A549 (cell line): ENCODE measurements at regions not wholly inside any gene's neighbourhood (a gene's known extent, or its start where the extent isn't known, plus 50 kb on each side); places are given as distances from the start of the nearest gene placed in this dataset.

ENCODE experiments used
- ATAC-seq, 2 experiments: fragments of 200-7000 bp in 1 of 2; fragments of >200 bp in 1 of 2; cut with Nextera tagmentation in 1 of 2; cut with Tn5 transposase in 1 of 2; 3 replicates each; pipeline versions ENCODE4 v1.8.0 to v1.9.1; 2018 to 2020; ENCODE audit warnings: mild to moderate bottlenecking in 1 of 2, moderate library complexity in 1 of 2
- CTCF ChIA-PET: fragments of 300-600 bp; sonication (Branson Sonifier 250); formaldehyde crosslinking; extraction: SDS; loops from one replicate; lab custom pipeline; 2021; ENCODE audit warnings: antibody characterized with exemption, inconsistent platforms; lab: Yijun Ruan, JAX
- POLR2A ChIA-PET: fragments of 350-600 bp; formaldehyde crosslinking; extraction: SDS; loops from one replicate; lab custom pipeline; 2021; ENCODE audit warnings: antibody characterized with exemption, inconsistent platforms; lab: Yijun Ruan, JAX
- DNase-seq, 2 experiments: peaks; one replicate each; pipeline versions ENCODE4 v3.0.0 to v3.0.0-alpha.2; 2011 to 2016; ENCODE audit warnings: low read depth in 1 of 2, low spot score in 1 of 2
- FAIRE-seq: peaks from 2 replicates; lab custom pipeline; 2011; peaks lifted over from hg19 to GRCh38; lab: Jason Lieb, UNC
- H3K27ac ChIP-seq, 2 experiments: fragments of >200 bp; sonication (Bioruptor Twin); formaldehyde crosslinking; 3 replicates each; pipeline ENCODE4 v1.5.1; 2016 to 2017
- H3K4me1 ChIP-seq: fragments of >200 bp; sonication (Bioruptor Twin); formaldehyde crosslinking; 3 replicates; pipeline ENCODE4 v1.6.1; 2016
- H3K4me2 ChIP-seq: fragments of >200 bp; sonication (Bioruptor Twin); formaldehyde crosslinking; 3 replicates; pipeline ENCODE4 v1.6.1; 2016
- H3K4me3 ChIP-seq: fragments of >200 bp; sonication (Bioruptor Twin); formaldehyde crosslinking; 3 replicates; pipeline ENCODE4 v1.5.1; 2016
- H3K9me3 ChIP-seq: fragments of >200 bp; sonication (Bioruptor Twin); formaldehyde crosslinking; 3 replicates; pipeline ENCODE4 v1.6.1; 2016
- ATOH8 ChIP-seq: fragments of 250-450 bp; sonication (Bioruptor Pico); IDR thresholded peaks from 2 replicates; pipeline ENCODE4 v1.5.0; 2020; ENCODE audit warnings: low read depth, mild to moderate bottlenecking, moderate library complexity
- BCL3 ChIP-seq: fragments of >200 bp; sonication (Bioruptor Twin); formaldehyde crosslinking; IDR thresholded peaks from 3 replicates; pipeline ENCODE4 v1.6.1; 2016
- CTCF ChIP-seq: fragments of >200 bp; sonication (Bioruptor Twin); formaldehyde crosslinking; IDR thresholded peaks from 3 replicates; pipeline ENCODE4 v1.5.1; 2016
- EHMT2 ChIP-seq: fragments of 200-600 bp; sonication (generic); IDR thresholded peaks from 2 replicates; pipeline ENCODE4 v1.6.1; 2016; ENCODE audit warnings: antibody characterized with exemption, low read depth, mild to moderate bottlenecking, moderate library complexity
- ELK1 ChIP-seq: fragments of 150-350 bp; IDR thresholded peaks from 2 replicates; pipeline ENCODE4 v1.6.1; 2014; ENCODE audit warnings: low read depth, mild to moderate bottlenecking, low read length
- ESRRA ChIP-seq: fragments of 150-350 bp; IDR thresholded peaks from 2 replicates; pipeline ENCODE4 v1.6.1; 2014; ENCODE audit warnings: mild to moderate bottlenecking, low read length, borderline replicate concordance
- FOSL2 ChIP-seq, 2 experiments: fragments of 450-650 bp in 1 of 2; fragments of >200 bp in 1 of 2; sonication (Bioruptor Twin) in 1 of 2; formaldehyde crosslinking; IDR thresholded peaks; 2 replicates each; pipeline versions ENCODE4 v1.5.0 to v1.6.1; 2016 to 2020; ENCODE audit warnings: mild to moderate bottlenecking in 1 of 2, moderate library complexity in 1 of 2
- GATA3 ChIP-seq: IDR thresholded peaks from 2 replicates; pipeline ENCODE4 v1.6.1; 2012; ENCODE audit warnings: borderline replicate concordance
- HMGXB4 ChIP-seq: fragments of 250-450 bp; sonication (Bioruptor Pico); IDR thresholded peaks from 2 replicates; pipeline ENCODE4 v1.5.0; 2021; ENCODE audit warnings: mild to moderate bottlenecking, moderate library complexity, borderline replicate concordance
- HOXB13 ChIP-seq: fragments of 250-450 bp; sonication (Bioruptor Pico); IDR thresholded peaks from 2 replicates; pipeline ENCODE4 v1.5.0; 2020; ENCODE audit warnings: low read depth, mild to moderate bottlenecking, moderate library complexity
- HOXB5 ChIP-seq: fragments of 250-450 bp; sonication (Bioruptor Pico); IDR thresholded peaks from 2 replicates; pipeline ENCODE4 v1.5.0; 2020; ENCODE audit warnings: mild to moderate bottlenecking, moderate library complexity
- JUN ChIP-seq, 2 experiments: fragments of >200 bp; sonication (Bioruptor Twin); formaldehyde crosslinking; IDR thresholded peaks; 2 replicates in 1 of 2; 3 replicates in 1 of 2; pipeline ENCODE4 v1.6.1; 2016 to 2017
- MAX ChIP-seq: IDR thresholded peaks from 2 replicates; pipeline ENCODE4 v1.6.1; 2012
- MAZ ChIP-seq: fragments of 150-350 bp; IDR thresholded peaks from 2 replicates; pipeline ENCODE4 v1.6.1; 2014; ENCODE audit warnings: antibody characterized with exemption, low read depth, low read length, borderline replicate concordance
- PHF8 ChIP-seq: fragments of 200-600 bp; sonication (generic); IDR thresholded peaks from 2 replicates; pipeline ENCODE4 v1.6.1; 2016; ENCODE audit warnings: low read depth, mild to moderate bottlenecking, antibody characterized with exemption, moderate library complexity, borderline replicate concordance
- POLR2AphosphoS2 ChIP-seq: conservative IDR thresholded peaks from 2 replicates; pipeline ENCODE4 v1.6.1; 2012; ENCODE audit warnings: low read length, improper control_type of control experiment, inconsistent platforms
- RAD21 ChIP-seq, 2 experiments: fragments of >200 bp in 1 of 2; sonication (Bioruptor Twin) in 1 of 2; formaldehyde crosslinking in 1 of 2; IDR thresholded peaks in 1 of 2; conservative IDR thresholded peaks in 1 of 2; 2 replicates in 1 of 2; 3 replicates in 1 of 2; pipeline ENCODE4 v1.6.1; 2012 to 2018; ENCODE audit warnings: inconsistent platforms in 1 of 2
- RNF2 ChIP-seq: fragments of 200-600 bp; sonication (generic); IDR thresholded peaks from 2 replicates; pipeline ENCODE4 v1.6.1; 2016; ENCODE audit warnings: low read depth, mild to moderate bottlenecking, antibody characterized with exemption, moderate library complexity, borderline replicate concordance
- SMC3 ChIP-seq: fragments of >200 bp; sonication (Bioruptor Twin); formaldehyde crosslinking; IDR thresholded peaks from 3 replicates; pipeline ENCODE4 v1.6.1; 2018; ENCODE audit warnings: inconsistent platforms
- TFCP2L1 ChIP-seq: fragments of 250-450 bp; sonication (Bioruptor Pico); IDR thresholded peaks from 2 replicates; pipeline ENCODE4 v1.5.0; 2021; ENCODE audit warnings: mild to moderate bottlenecking
- WGBS: methylation state at CpG from one replicate; pipeline ENCODE4 v1.1.6; 2017; ENCODE audit errors: missing lambda C conversion rate; 5-methylcytosine and 5-hydroxymethylcytosine counted together

GRCh38 chr12:91252341-91252740 lies 69.7 kb upstream of the DCN start:
- TF ChIP-seq JUN (IDR thresholded peaks at IDR 0.05) (no peak), ESRRA (no peak), PHF8 (no peak), MAX (no peak), CTCF (no peak), ELK1 (no peak), HMGXB4 (CRISPR knock-in tag) (no peak), RAD21 (conservative IDR thresholded peaks at IDR 0.05 in 1 of 2, IDR thresholded peaks at IDR 0.05 in 1 of 2) (no peak), BCL3 (no peak), FOSL2 (IDR thresholded peaks at IDR 0.05) (no peak), FOSL2 (CRISPR knock-in tag; IDR thresholded peaks at IDR 0.05) (no peak), MAZ (no peak), POLR2AphosphoS2 (no peak), EHMT2 (no peak), TFCP2L1 (CRISPR knock-in tag) (no peak), ATOH8 (CRISPR knock-in tag) (no peak), HOXB5 (no peak), GATA3 (no peak), SMC3 (no peak), HOXB13 (CRISPR knock-in tag) (no peak), RNF2 (no peak)
- TF ChIP-seq, all 56 proteins: peak for 0
- Histone ChIP-seq H3K4me2 (no peak overlapping the region), H3K4me1 (no peaks in the 10 kb centered on the region), H3K27ac (no peak overlapping the region), H3K9me3 (no peaks in the 10 kb centered on the region), H3K4me3 (no peak overlapping the region)
- ChIA-PET POLR2A (no interaction called here), CTCF (interaction anchor here (1.4 kb wide), 1 partner anchor 10 kb away, joined by 5 read pairs; no protein-coding TSS in a partner anchor)
- 20% methylated on average over 3 of the region's 3 CpGs for WGBS
- DNase-seq (no peak), FAIRE-seq (no peak), ATAC-seq (no peak)
